ENCODE measurements at regions not wholly inside any gene's neighbourhood (a gene's known extent, or its start where the extent isn't known, plus 50 kb on each side); places are given as distances from the start of the nearest gene placed in this dataset.

- 74 to 83% (median 79%) methylated on average over 4 of the region's 4 CpGs for WGBS, 5 donors
- no peaks in the 10 kb centered on the region for H3K9me3 ChIP-seq
- intact Hi-C loops (cut with DNase I; ENCODE audit: low total_unique reads): no loop called here
These were observed 228.1 kb downstream of the PRL start for GRCh38 chr6:22068561-22069305.

GRCh38 chr6:22069306-22069800 lies 227.5 kb downstream of the PRL start:
- DNase-seq: no peak
- peaks cover 0 to 24% (median 6%) of the 10 kb centered on the region in 6 donors for H3K4me1 ChIP-seq

More at GRCh38 chr6:22068561-22069305, 228.1 kb downstream of the PRL start:
- H3K27ac ChIP-seq: peak overlapping the region in 2 of 8 donors; percentile 4 to 17
- peaks cover 0 to 24% (median 6%) of the 10 kb centered on the region in 6 donors for H3K4me1 ChIP-seq
- no peak overlapping the region for H3K4me3 ChIP-seq
- DNase-seq: no peak
- TF ChIP-seq CTCF (IDR thresholded peaks at IDR 0.05 in 8 of 11, conservative IDR thresholded peaks at IDR 0.05 in 3 of 11): no peak
- no peak for TF ChIP-seq POLR2AphosphoS5 (IDR thresholded peaks at IDR 0.05)
- no peak for TF ChIP-seq POLR2A (IDR thresholded peaks at IDR 0.05)
- H3K36me3 ChIP-seq: no peaks in the 10 kb centered on the region
- H3K27me3 ChIP-seq (replicated peaks in 1 of 7): no peaks in the 10 kb centered on the region

GRCh38 chr6:22071270-22072041 lies 225.4 kb downstream of the PRL start:
- Histone ChIP-seq H3K27ac (peak overlapping the region in 6 of 8 donors; percentile 39 to 52 (median 50)), H3K9me3 (no peaks in the 10 kb centered on the region), H3K27me3 (replicated peaks in 1 of 7) (no peaks in the 10 kb centered on the region), H3K4me3 (peak overlapping the region in 1 of 8 donors; percentile 0), H3K4me1 (peaks cover 0 to 24% (median 6%) of the 10 kb centered on the region in 6 donors), H3K36me3 (no peaks in the 10 kb centered on the region)
- intact Hi-C loops (cut with DNase I; ENCODE audit: low total_unique reads): no loop called here
- 31 to 46% (median 40%) methylated on average over 8 of the region's 8 CpGs for WGBS, 5 donors
- peak in 1 of 3 donors; percentile 36 for TF ChIP-seq POLR2AphosphoS5 (IDR thresholded peaks at IDR 0.05)
- TF ChIP-seq POLR2A (IDR thresholded peaks at IDR 0.05): no peak
- DNase-seq: no peak

More at GRCh38 chr6:22069306-22069800, 227.5 kb downstream of the PRL start:
- peak overlapping the region in 2 of 8 donors; percentile 4 to 17 for H3K27ac ChIP-seq
- no peak for TF ChIP-seq POLR2A (IDR thresholded peaks at IDR 0.05)
- no peak for TF ChIP-seq CTCF (IDR thresholded peaks at IDR 0.05 in 8 of 11, conservative IDR thresholded peaks at IDR 0.05 in 3 of 11)
- TF ChIP-seq POLR2AphosphoS5 (IDR thresholded peaks at IDR 0.05): no peak
- H3K4me3 ChIP-seq: no peak overlapping the region
- no peaks in the 10 kb centered on the region for H3K36me3 ChIP-seq
- 63 to 75% (median 73%) methylated on average over 3 of the region's 3 CpGs for WGBS, 5 donors
- intact Hi-C loops (cut with DNase I; ENCODE audit: low total_unique reads): no loop called here
- H3K9me3 ChIP-seq: no peaks in the 10 kb centered on the region
- no peaks in the 10 kb centered on the region for H3K27me3 ChIP-seq (replicated peaks in 1 of 7)

- H3K36me3 ChIP-seq: no peaks in the 10 kb centered on the region
- no peak overlapping the region for H3K4me3 ChIP-seq
- no peaks in the 10 kb centered on the region for H3K27me3 ChIP-seq (replicated peaks in 1 of 7)
- TF ChIP-seq POLR2AphosphoS5 (IDR thresholded peaks at IDR 0.05) (no peak), CTCF (IDR thresholded peaks at IDR 0.05 in 8 of 11, conservative IDR thresholded peaks at IDR 0.05 in 3 of 11) (no peak), POLR2A (IDR thresholded peaks at IDR 0.05) (no peak)
- no peak for DNase-seq
- peak overlapping the region in 5 of 8 donors; percentile 0 to 53 (median 41) for H3K27ac ChIP-seq
- intact Hi-C loops (cut with DNase I; ENCODE audit: low total_unique reads): no loop called here
- peaks cover 0 to 24% (median 6%) of the 10 kb centered on the region in 6 donors for H3K4me1 ChIP-seq
- H3K9me3 ChIP-seq: no peaks in the 10 kb centered on the region
These were observed 223.9 kb downstream of the PRL start for GRCh38 chr6:22072949-22073348.
